Activated CD4-positive, alpha-beta T cell treated with anti-CD3 and anti-CD28 coated beads for 36 hours (primary cell): ENCODE measurements at regions not wholly inside any gene's neighbourhood (a gene's known extent, or its start where the extent isn't known, plus 50 kb on each side); places are given as distances from the start of the nearest gene placed in this dataset.

Experiments used
- ATAC-seq: fragments of 200-7000 bp; cut with Tn5 transposase; one replicate; pipeline ENCODE4 v1.10.0; 2021; ENCODE audit warnings: mild to moderate bottlenecking, moderate library complexity
- CTCF ChIA-PET: fragments of 350-600 bp; sonication (Branson Sonifier 250); formaldehyde crosslinking; loops from one replicate; lab custom pipeline; 2021; ENCODE audit warnings: antibody characterized with exemption; lab: Charles Lee
- POLR2A ChIA-PET: fragments of 350-600 bp; sonication (Branson Sonifier 250); formaldehyde crosslinking; loops from one replicate; lab custom pipeline; 2021; ENCODE audit warnings: antibody characterized with exemption, inconsistent platforms; lab: Charles Lee
- DNase-seq: peaks from one replicate; pipeline ENCODE4 v3.0.0-alpha.2; 2020
- H3K27ac Mint-ChIP-seq: one replicate; pipeline ENCODE4 v1.8.0; 2021; ENCODE audit warnings: mixed read lengths
- H3K27me3 Mint-ChIP-seq: one replicate; pipeline ENCODE4 v1.8.0; 2021; ENCODE audit warnings: mixed read lengths
- H3K36me3 Mint-ChIP-seq: one replicate; pipeline ENCODE4 v1.8.0; 2021; ENCODE audit warnings: low read depth, mixed read lengths
- H3K4me1 Mint-ChIP-seq: one replicate; pipeline ENCODE4 v1.8.0; 2021; ENCODE audit warnings: mixed read lengths
- H3K4me3 Mint-ChIP-seq: one replicate; pipeline ENCODE4 v1.8.0; 2021; ENCODE audit warnings: mild to moderate bottlenecking, moderate library complexity, mixed read lengths
- H3K9me3 Mint-ChIP-seq: one replicate; pipeline ENCODE4 v1.8.0; 2021; ENCODE audit warnings: low read depth, mixed read lengths
- intact Hi-C, 2 experiments: fragments of 100-400 bp; cut with DNase I in 1 of 2; cut with micrococcal nuclease in 1 of 2; formaldehyde crosslinking; loops; one replicate each; pipeline versions ENCODE4 v1.14.2 to v1.15.1; 2022 to 2024; cut with DNase I, micrococcal nuclease

DNA sequence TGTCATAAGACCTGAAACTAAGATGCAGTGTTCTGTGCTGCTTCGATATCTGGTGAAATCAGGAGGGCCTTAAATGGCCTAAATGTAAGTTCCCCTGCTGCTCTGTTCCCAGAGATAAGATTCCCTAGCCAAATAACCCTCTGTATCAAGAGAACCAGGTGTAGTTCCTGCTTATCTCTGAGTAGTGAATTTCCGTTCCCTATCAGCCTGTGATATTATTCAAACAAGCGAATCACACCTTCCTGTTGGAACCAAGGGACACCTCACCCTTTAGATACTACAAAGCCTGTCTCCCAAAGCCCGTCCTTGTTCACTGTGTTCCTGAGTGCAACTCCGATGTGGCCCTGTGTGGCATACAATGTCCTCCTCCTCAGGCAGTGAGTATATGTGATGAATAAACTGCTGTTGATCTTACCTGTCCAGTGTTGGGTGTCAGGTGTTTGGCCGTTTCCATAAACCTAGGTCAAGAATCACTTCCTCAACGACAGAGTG, 52.2 kb upstream of the COCH start:
- ATAC-seq (no peak), DNase-seq (no peak)
- Mint-ChIP-seq H3K4me3 (no peak overlapping the region), H3K36me3 (no peaks in the 10 kb centered on the region), H3K4me1 (no peaks in the 10 kb centered on the region), H3K9me3 (peaks cover 12% of the 10 kb centered on the region), H3K27me3 (peaks cover 9% of the 10 kb centered on the region), H3K27ac (no peak overlapping the region)
- CTCF ChIA-PET = no interaction called here
- intact Hi-C loops = no loop called here
- POLR2A ChIA-PET = no interaction called here
